NB4 (cell line): ENCODE measurements at regions not wholly inside any gene's neighbourhood (a gene's known extent, or its start where the extent isn't known, plus 50 kb on each side); places are given as distances from the start of the nearest gene placed in this dataset.

Experiments used
- DNase-seq: peaks from one replicate; pipeline ENCODE4 v3.0.0; 2010; ENCODE audit warnings: low read depth
- H3K4me3 ChIP-seq: one replicate; pipeline ENCODE4 v1.5.1; 2011; ENCODE audit warnings: mild to moderate bottlenecking, low read depth, low read length, moderate library complexity
- MAX ChIP-seq: IDR thresholded peaks from 2 replicates; pipeline ENCODE4 v1.6.1; 2011; ENCODE audit warnings: low read depth, low read length
- MYC ChIP-seq: IDR thresholded peaks from 2 replicates; pipeline ENCODE4 v1.6.1; 2011; ENCODE audit warnings: low read depth, low read length
- POLR2A ChIP-seq: IDR thresholded peaks from 2 replicates; pipeline ENCODE4 v1.6.1; 2011; ENCODE audit warnings: mild to moderate bottlenecking; ENCODE audit not compliant: insufficient read length; ENCODE audit errors: extremely low read depth
- TF ChIP-seq, protein P1 (sequence below): IDR thresholded peaks from one replicate; pipeline ENCODE4 v1.5.1; 2012; ENCODE audit warnings: low read depth, low read length

DNA sequence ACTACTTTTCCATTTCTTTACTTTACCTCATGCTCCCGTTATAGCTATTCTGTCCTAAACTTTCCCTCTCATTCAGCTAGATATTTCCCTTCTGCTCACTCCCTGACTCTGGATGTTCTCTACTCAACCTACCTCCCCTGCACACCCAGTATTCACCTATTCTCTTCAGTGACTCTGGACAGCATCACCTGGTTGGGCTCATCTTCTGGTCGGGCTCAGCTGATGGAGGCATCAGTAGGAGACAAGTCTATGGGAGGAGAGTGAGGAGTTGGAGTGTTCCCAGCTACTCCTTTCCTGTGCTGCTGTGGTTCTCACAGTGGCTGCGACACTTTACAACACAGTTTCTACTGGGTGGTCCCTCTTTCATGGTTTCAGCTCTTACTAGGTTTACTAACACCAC is 493.9 kb downstream of the DMAC1 start:
- no peak overlapping the region for H3K4me3 ChIP-seq
- no peak for DNase-seq
- TF ChIP-seq POLR2A (no peak), MAX (no peak), MYC (no peak)
- TF ChIP-seq, protein P1, sequence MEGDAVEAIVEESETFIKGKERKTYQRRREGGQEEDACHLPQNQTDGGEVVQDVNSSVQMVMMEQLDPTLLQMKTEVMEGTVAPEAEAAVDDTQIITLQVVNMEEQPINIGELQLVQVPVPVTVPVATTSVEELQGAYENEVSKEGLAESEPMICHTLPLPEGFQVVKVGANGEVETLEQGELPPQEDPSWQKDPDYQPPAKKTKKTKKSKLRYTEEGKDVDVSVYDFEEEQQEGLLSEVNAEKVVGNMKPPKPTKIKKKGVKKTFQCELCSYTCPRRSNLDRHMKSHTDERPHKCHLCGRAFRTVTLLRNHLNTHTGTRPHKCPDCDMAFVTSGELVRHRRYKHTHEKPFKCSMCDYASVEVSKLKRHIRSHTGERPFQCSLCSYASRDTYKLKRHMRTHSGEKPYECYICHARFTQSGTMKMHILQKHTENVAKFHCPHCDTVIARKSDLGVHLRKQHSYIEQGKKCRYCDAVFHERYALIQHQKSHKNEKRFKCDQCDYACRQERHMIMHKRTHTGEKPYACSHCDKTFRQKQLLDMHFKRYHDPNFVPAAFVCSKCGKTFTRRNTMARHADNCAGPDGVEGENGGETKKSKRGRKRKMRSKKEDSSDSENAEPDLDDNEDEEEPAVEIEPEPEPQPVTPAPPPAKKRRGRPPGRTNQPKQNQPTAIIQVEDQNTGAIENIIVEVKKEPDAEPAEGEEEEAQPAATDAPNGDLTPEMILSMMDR: no peak

- no peak for DNase-seq
- TF ChIP-seq MAX: no peak
- TF ChIP-seq, protein P1: no peak
- no peak for TF ChIP-seq MYC
- TF ChIP-seq POLR2A: no peak
Observed at GRCh38 chr9:7304627-7304995, 495.0 kb downstream of the DMAC1 start.

DNA sequence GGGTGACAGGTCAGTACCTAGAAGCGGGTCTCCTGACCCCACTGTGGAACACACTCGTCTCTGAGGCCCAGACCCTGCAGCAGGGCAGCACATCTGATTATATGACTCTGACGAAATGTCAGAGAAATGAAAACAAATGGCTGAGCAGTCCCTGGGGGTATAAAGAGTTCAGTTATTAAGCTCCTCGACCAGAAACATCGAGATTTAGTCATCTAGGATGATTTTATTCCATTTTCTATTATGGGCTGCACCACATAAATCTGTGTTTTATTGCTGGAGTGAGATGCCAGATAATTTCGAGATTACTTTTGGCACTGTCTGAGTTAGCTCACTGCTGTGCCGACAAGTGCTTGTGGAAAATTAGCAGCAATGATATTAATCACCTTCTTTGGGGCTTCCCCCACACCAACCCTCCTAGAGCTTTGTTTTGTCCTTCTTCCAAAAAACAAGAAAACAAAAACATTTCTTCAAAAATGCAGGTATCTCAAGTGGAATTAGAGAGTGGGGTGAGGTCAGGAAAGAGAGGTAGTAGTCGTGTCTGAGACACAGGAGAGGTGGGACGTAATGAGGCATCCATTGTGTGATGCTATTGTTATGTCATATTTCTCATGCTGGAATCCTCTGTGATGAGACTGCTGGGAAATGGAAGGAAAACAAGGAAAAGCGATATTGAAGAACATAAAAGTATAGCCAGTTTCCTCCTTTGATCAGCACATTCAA is 495.5 kb downstream of the DMAC1 start:
- H3K4me3 ChIP-seq: no peak overlapping the region
- DNase-seq: no peak
- no peak for TF ChIP-seq MAX
- no peak for TF ChIP-seq MYC
- no peak for TF ChIP-seq POLR2A
- TF ChIP-seq, protein P1: no peak

More at GRCh38 chr9:7304627-7304995, 495.0 kb downstream of the DMAC1 start:
- no peak overlapping the region for H3K4me3 ChIP-seq

GRCh38 chr9:7300484-7300883 is 499.1 kb downstream of the DMAC1 start:
- H3K4me3 ChIP-seq: no peak overlapping the region
- DNase-seq: no peak
- TF ChIP-seq MYC: no peak
- TF ChIP-seq, protein P1: no peak
- no peak for TF ChIP-seq POLR2A
- TF ChIP-seq MAX: no peak

DNA sequence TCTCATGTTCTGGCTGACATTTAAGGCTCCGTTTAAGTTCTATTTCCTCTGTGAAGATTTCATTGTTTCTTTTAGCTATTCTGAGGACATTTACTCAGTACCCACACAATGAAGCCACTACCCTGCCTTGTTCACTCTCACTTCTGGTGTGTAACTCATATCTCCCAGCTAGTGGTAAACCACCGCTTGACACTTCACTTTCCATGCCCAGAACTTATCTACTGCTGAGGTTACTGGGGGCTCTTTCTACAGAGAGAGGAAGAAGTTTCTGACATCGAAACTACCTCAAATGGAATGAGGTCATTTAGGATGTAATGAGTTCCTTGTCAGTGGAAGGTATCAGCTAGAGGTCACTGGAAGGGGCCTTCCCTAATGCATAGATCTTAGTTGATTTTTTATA is 501.5 kb downstream of the DMAC1 start:
- no peak overlapping the region for H3K4me3 ChIP-seq
- TF ChIP-seq POLR2A (no peak), MAX (no peak), MYC (no peak)
- TF ChIP-seq, protein P1: no peak
- peak; percentile 33 for DNase-seq
